T-helper 9 cell (primary cell): ENCODE measurements at regions not wholly inside any gene's neighbourhood (a gene's known extent, or its start where the extent isn't known, plus 50 kb on each side); places are given as distances from the start of the nearest gene placed in this dataset.
"Not testable (repeated sequence)": the region's sequence is repeated elsewhere in the genome, so short reads cannot be mapped to it uniquely, and the experiment has no call there.

ENCODE experiments used
- DNase-seq: peaks from one replicate; pipeline ENCODE4 v3.0.0-alpha.2; 2020

GRCh38 chr6:20263059-20263458, 50.8 kb upstream of the MBOAT1 start:
- DNase-seq: no peak

- no peak for DNase-seq
Observed at GRCh38 chr6:20265842-20266241, 53.6 kb upstream of the MBOAT1 start.

- DNase-seq: no peak
Observed at GRCh38 chr6:20266851-20267608, 54.8 kb upstream of the MBOAT1 start.

GRCh38 chr6:20269181-20269580, 56.9 kb upstream of the MBOAT1 start:
- no peak for DNase-seq

- no peak for DNase-seq
Observed at GRCh38 chr6:20271818-20272217, 59.5 kb upstream of the MBOAT1 start.

GRCh38 chr6:20274137-20274536, 61.9 kb upstream of the MBOAT1 start:
- DNase-seq: no peak

GRCh38 chr6:20275837-20276236, 63.6 kb upstream of the MBOAT1 start:
- not testable (repeated sequence) for DNase-seq

GRCh38 chr6:20277724-20278123, 65.5 kb upstream of the MBOAT1 start:
- DNase-seq: not testable (repeated sequence)

- no peak for DNase-seq
Observed at GRCh38 chr6:20279051-20279450, 66.8 kb upstream of the MBOAT1 start.

- DNase-seq: no peak
Observed at GRCh38 chr6:20279608-20280287, 67.5 kb upstream of the MBOAT1 start.

GRCh38 chr6:20280288-20280621, 68.0 kb upstream of the MBOAT1 start:
- DNase-seq: no peak

GRCh38 chr6:20284672-20285071, 72.4 kb upstream of the MBOAT1 start:
- no peak for DNase-seq

- no peak for DNase-seq
Observed at GRCh38 chr6:20286968-20287565, 74.8 kb upstream of the MBOAT1 start.

- peak; percentile 59 for DNase-seq
Observed at GRCh38 chr6:20291764-20292580, 79.7 kb upstream of the MBOAT1 start.

- DNase-seq: no peak
Observed at GRCh38 chr6:20292905-20293304, 80.6 kb upstream of the MBOAT1 start.

GRCh38 chr6:20301256-20301655, 89.0 kb upstream of the MBOAT1 start:
- DNase-seq: no peak

- DNase-seq: no peak
Observed at GRCh38 chr6:20302168-20302567, 89.9 kb upstream of the MBOAT1 start.

GRCh38 chr6:20302702-20303251, 90.5 kb upstream of the MBOAT1 start:
- no peak for DNase-seq

GRCh38 chr6:20306491-20306890, 94.2 kb upstream of the MBOAT1 start:
- no peak for DNase-seq

GRCh38 chr6:20309186-20309585, 92.5 kb upstream of the E2F3 start:
- no peak for DNase-seq

GRCh38 chr6:20310185-20310584, 91.5 kb upstream of the E2F3 start:
- DNase-seq: no peak

- DNase-seq: no peak
Observed at GRCh38 chr6:20312606-20313005, 89.1 kb upstream of the E2F3 start.

- no peak for DNase-seq
Observed at GRCh38 chr6:20313051-20313450, 88.6 kb upstream of the E2F3 start.
